ENCODE measurements at regions not wholly inside any gene's neighbourhood (a gene's known extent, or its start where the extent isn't known, plus 50 kb on each side); places are given as distances from the start of the nearest gene placed in this dataset.

DNA sequence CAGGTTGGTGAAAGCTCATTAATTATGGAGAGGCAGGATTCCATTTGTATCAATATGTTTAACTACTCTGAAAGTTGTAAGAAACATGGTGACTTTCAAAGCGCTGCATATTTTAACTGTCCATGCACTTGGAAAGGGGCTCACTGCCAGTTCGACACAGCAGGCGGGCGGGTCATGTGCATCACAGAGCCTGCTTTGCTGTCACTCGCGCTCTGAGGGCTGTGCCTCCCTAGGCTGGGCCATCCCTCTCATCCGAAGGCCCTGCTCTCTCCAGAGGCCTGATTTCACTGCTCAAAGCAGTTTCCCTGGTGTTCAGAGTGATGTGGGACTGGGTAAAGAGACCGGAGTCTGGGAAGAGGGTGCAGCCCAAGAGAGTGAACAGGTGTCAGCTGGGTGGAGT lies 422.0 kb upstream of the MON1B start:
- Histone ChIP-seq H3K9me3 (ENCODE audit: control insufficient read depth, low read length) (no peaks in the 10 kb centered on the region), H3K27ac (ENCODE audit: low read depth, low read length, severe bottlenecking) (no peak overlapping the region), H3K4me3 (ENCODE audit: extremely low read depth, insufficient read depth, low read length, poor library complexity, severe bottlenecking) (no peak overlapping the region), H3K4me1 (ENCODE audit: control insufficient read depth, insufficient read depth, low read length, poor library complexity, severe bottlenecking) (no peaks in the 10 kb centered on the region), H3K36me3 (ENCODE audit: control insufficient read depth, insufficient read depth, low read length) (no peaks in the 10 kb centered on the region)
- 85 to 100% methylated on average over 1 to 7 of the region's 8 CpGs for WGBS, 2 experiments (ENCODE audit: insufficient coverage in 2 of 2)

DNA sequence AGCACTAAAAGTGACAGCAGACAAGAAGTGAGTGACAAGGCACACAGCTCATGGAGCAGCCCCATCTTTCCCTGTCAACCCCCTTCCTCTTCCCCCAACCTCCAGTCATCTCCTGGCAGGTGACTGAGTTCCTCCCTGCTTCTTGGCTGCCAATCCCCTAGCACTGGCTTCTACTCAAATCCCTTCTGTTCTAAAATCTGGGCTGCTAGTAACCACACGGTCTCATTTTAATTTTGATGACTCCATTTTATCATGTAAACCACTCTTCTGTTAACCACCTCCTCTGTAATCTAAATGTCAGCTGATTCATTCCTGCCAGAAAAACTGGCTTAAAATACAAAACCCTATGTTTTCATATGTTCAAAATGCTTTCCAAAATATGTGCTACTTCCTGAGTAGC lies 419.8 kb upstream of the MON1B start:
- Histone ChIP-seq H3K36me3 (ENCODE audit: control insufficient read depth, insufficient read depth, low read length) (no peaks in the 10 kb centered on the region), H3K4me3 (ENCODE audit: extremely low read depth, insufficient read depth, low read length, poor library complexity, severe bottlenecking) (no peak overlapping the region), H3K4me1 (ENCODE audit: control insufficient read depth, insufficient read depth, low read length, poor library complexity, severe bottlenecking) (no peaks in the 10 kb centered on the region), H3K9me3 (ENCODE audit: control insufficient read depth, low read length) (no peaks in the 10 kb centered on the region), H3K27ac (ENCODE audit: low read depth, low read length, severe bottlenecking) (no peak overlapping the region)
- WGBS, 2 experiments (ENCODE audit: insufficient coverage in 2 of 2) = 64 to 88% methylated on average over 1 of the region's 1 CpG

DNA sequence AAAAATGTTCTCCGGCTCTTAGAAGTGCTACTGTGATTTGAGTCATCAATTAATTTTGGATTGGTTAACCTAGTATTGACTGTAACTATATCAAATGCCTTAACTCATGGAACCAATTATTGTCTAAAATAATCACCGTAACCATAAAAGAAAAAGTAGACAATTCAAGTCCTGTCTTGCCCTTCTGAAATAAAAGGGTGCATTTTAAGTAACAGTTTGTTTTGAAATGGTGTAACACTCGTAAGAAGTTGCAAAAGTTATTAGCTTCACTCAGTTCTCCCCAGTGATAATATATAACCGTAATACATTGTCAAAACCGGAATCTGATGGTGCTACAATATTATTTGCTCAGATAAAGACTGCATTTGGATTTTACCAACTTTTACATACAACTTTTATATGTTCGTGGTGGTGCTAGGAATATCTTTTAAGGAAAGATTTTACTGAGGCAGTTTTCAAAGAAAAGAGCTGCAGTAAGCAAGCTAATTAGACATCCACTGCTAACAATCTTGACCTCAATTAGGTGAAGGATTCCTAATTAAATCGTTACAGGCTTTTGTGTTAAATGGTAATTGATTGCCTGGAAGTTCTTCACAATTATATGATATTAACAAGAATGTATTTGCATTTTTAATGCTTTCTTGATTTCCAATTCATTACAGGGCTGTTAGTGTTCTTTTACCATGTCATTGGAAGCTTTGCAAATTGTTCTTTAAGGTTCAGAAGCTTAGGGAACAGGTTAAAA lies 413.1 kb upstream of the MON1B start:
- Histone ChIP-seq H3K36me3 (ENCODE audit: control insufficient read depth, insufficient read depth, low read length) (no peaks in the 10 kb centered on the region), H3K9me3 (ENCODE audit: control insufficient read depth, low read length) (no peaks in the 10 kb centered on the region), H3K27ac (ENCODE audit: low read depth, low read length, severe bottlenecking) (no peak overlapping the region), H3K4me1 (ENCODE audit: control insufficient read depth, insufficient read depth, low read length, poor library complexity, severe bottlenecking) (no peaks in the 10 kb centered on the region), H3K4me3 (ENCODE audit: extremely low read depth, insufficient read depth, low read length, poor library complexity, severe bottlenecking) (no peak overlapping the region)
- WGBS, 2 experiments (ENCODE audit: insufficient coverage in 2 of 2) = no CpG with 5 or more reads among the region's 7 CpGs

DNA sequence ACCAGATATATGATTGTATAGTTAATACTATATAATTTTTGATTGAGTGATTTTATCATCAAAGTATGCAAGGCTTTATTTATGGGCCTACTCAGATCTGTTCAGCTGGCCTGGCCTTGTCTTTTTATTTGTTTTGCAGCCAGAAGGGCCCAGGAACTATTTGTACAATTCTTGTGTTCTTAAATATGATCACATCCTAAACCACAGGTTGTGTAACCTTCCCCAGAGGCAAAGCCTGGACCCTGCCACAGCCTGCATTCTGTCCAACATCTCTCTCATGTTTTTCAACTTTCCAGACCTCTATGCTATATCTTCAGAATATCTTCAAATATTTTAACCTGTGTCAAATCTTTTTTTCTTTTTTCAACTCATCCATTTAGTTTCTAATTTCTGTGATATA lies 410.4 kb upstream of the MON1B start:
- no peaks in the 10 kb centered on the region for H3K4me1 ChIP-seq (ENCODE audit: control insufficient read depth, insufficient read depth, low read length, poor library complexity, severe bottlenecking)
- H3K9me3 ChIP-seq (ENCODE audit: control insufficient read depth, low read length) = no peaks in the 10 kb centered on the region
- no peaks in the 10 kb centered on the region for H3K36me3 ChIP-seq (ENCODE audit: control insufficient read depth, insufficient read depth, low read length)
- no peak overlapping the region for H3K27ac ChIP-seq (ENCODE audit: low read depth, low read length, severe bottlenecking)
- no peak overlapping the region for H3K4me3 ChIP-seq (ENCODE audit: extremely low read depth, insufficient read depth, low read length, poor library complexity, severe bottlenecking)

DNA sequence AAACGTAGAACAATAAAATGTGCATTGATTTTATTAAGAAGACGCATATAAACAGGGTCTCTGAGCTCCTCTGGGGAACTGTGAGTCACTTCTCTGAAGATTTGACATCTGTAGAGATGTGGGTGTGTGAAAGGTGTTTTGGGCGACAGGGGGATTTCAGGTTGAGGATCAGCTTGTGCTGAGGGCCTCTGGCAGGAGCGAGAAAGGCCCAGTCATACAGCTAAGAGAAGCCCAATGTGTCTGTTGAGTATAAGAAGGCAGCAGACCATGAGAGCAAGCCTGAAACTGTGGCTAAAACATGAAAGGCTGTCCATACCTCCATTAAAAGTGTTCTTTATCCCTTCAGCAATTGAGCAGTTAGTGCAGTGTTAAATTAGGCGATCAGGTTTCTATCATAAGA lies 406.5 kb upstream of the MON1B start:
- no peak overlapping the region for H3K27ac ChIP-seq (ENCODE audit: low read depth, low read length, severe bottlenecking)
- no peaks in the 10 kb centered on the region for H3K4me1 ChIP-seq (ENCODE audit: control insufficient read depth, insufficient read depth, low read length, poor library complexity, severe bottlenecking)
- H3K9me3 ChIP-seq (ENCODE audit: control insufficient read depth, low read length) = no peaks in the 10 kb centered on the region
- no peaks in the 10 kb centered on the region for H3K36me3 ChIP-seq (ENCODE audit: control insufficient read depth, insufficient read depth, low read length)
- WGBS, 2 experiments (ENCODE audit: insufficient coverage in 2 of 2) = 52 to 69% methylated on average over 4 to 5 of the region's 5 CpGs
- no peak overlapping the region for H3K4me3 ChIP-seq (ENCODE audit: extremely low read depth, insufficient read depth, low read length, poor library complexity, severe bottlenecking)

DNA sequence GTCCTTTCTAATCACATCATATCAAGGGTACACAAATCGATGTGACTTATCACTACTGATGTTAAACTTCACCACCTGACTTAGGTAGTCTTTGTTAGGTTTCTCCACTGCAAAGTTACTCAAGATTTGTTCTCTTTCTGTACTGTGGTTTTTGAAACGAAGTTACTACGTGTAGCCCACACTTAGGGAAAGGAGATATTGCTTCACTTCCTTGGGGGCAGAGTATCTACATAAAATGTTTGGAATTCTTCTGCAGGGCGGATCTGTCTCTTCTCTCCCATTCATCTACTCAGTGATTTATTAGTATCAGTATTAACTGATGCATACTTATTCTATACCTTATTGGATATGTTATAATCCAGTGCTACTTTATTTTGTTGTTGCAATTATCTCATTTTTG lies 403.6 kb upstream of the MON1B start:
- Histone ChIP-seq H3K27ac (ENCODE audit: low read depth, low read length, severe bottlenecking) (no peak overlapping the region), H3K36me3 (ENCODE audit: control insufficient read depth, insufficient read depth, low read length) (no peaks in the 10 kb centered on the region), H3K4me3 (ENCODE audit: extremely low read depth, insufficient read depth, low read length, poor library complexity, severe bottlenecking) (no peak overlapping the region), H3K4me1 (ENCODE audit: control insufficient read depth, insufficient read depth, low read length, poor library complexity, severe bottlenecking) (no peaks in the 10 kb centered on the region), H3K9me3 (ENCODE audit: control insufficient read depth, low read length) (no peaks in the 10 kb centered on the region)
- WGBS, 2 experiments (ENCODE audit: insufficient coverage in 2 of 2) = no CpG with 5 or more reads among the region's 4 CpGs

DNA sequence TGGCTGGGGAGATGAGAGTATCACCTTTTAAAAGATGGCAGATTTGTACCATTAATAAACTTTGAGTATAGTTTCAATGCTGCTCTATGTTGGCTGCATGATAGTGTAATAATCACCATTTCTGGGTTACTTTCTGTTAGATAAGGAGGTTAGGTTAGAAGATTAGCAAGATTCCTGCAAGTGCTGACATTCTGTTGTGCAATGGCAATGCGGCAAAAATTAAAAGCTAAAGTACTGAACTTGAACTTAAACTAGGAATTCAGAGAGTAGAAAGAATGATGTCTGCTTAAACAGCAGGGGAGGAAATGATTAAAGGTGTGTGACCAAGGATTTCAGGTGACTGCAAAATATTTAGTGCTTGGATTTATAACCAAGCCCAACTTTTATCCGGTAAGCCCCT lies 399.8 kb upstream of the MON1B start:
- Histone ChIP-seq H3K36me3 (ENCODE audit: control insufficient read depth, insufficient read depth, low read length) (no peaks in the 10 kb centered on the region), H3K4me1 (ENCODE audit: control insufficient read depth, insufficient read depth, low read length, poor library complexity, severe bottlenecking) (no peaks in the 10 kb centered on the region), H3K9me3 (ENCODE audit: control insufficient read depth, low read length) (no peaks in the 10 kb centered on the region), H3K27ac (ENCODE audit: low read depth, low read length, severe bottlenecking) (no peak overlapping the region), H3K4me3 (ENCODE audit: extremely low read depth, insufficient read depth, low read length, poor library complexity, severe bottlenecking) (no peak overlapping the region)
- 60 to 100% methylated on average over 1 of the region's 2 CpGs for WGBS, 2 experiments (ENCODE audit: insufficient coverage in 2 of 2)

DNA sequence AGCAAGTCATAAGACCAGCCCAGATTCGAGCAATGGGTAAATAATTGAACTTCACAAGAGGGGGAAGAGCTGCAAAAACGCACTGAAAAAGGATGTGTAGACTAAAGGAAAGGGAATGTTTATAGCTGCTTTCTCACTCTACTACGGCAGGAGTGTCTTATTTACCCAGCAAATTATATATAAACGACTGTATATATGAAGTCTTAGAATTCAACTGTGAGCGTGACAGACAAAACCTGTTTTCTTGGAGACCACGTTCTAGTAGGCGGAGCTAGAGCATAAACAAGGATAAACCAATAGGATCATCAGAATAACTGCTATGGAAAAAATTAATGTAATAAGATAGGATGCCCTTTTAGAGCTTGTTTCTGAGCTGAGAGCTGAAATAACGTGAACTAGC lies 394.6 kb upstream of the MON1B start:
- Histone ChIP-seq H3K9me3 (ENCODE audit: control insufficient read depth, low read length) (no peaks in the 10 kb centered on the region), H3K27ac (ENCODE audit: low read depth, low read length, severe bottlenecking) (no peak overlapping the region), H3K4me3 (ENCODE audit: extremely low read depth, insufficient read depth, low read length, poor library complexity, severe bottlenecking) (no peak overlapping the region), H3K4me1 (ENCODE audit: control insufficient read depth, insufficient read depth, low read length, poor library complexity, severe bottlenecking) (no peaks in the 10 kb centered on the region), H3K36me3 (ENCODE audit: control insufficient read depth, insufficient read depth, low read length) (no peaks in the 10 kb centered on the region)
- WGBS, 2 experiments (ENCODE audit: insufficient coverage in 2 of 2) = 85 to 100% methylated on average over 2 to 3 of the region's 8 CpGs

DNA sequence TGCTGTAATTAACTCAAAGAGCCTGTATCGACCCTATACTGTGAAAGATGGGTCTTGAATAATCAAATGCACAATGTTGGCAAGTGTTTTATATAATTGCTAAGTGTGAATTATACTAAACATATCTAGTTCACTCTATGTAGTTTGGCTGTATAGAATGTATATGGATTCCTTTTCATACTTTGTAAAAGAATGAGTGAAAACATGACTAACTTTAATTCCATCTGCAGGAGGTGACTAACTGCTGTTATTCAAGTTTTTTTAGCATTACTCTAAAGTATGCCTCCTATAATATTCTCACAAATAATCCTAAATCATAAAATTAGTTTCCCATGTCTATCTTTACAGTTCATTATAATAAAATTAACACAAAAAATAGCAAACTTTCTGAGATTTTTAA lies 394.0 kb upstream of the MON1B start:
- H3K9me3 ChIP-seq (ENCODE audit: control insufficient read depth, low read length) = no peaks in the 10 kb centered on the region
- H3K36me3 ChIP-seq (ENCODE audit: control insufficient read depth, insufficient read depth, low read length) = no peaks in the 10 kb centered on the region
- no CpG with 5 or more reads among the region's 1 CpG for WGBS, 2 experiments (ENCODE audit: insufficient coverage in 2 of 2)
- H3K4me3 ChIP-seq (ENCODE audit: extremely low read depth, insufficient read depth, low read length, poor library complexity, severe bottlenecking) = no peak overlapping the region
- no peaks in the 10 kb centered on the region for H3K4me1 ChIP-seq (ENCODE audit: control insufficient read depth, insufficient read depth, low read length, poor library complexity, severe bottlenecking)
- H3K27ac ChIP-seq (ENCODE audit: low read depth, low read length, severe bottlenecking) = no peak overlapping the region

DNA sequence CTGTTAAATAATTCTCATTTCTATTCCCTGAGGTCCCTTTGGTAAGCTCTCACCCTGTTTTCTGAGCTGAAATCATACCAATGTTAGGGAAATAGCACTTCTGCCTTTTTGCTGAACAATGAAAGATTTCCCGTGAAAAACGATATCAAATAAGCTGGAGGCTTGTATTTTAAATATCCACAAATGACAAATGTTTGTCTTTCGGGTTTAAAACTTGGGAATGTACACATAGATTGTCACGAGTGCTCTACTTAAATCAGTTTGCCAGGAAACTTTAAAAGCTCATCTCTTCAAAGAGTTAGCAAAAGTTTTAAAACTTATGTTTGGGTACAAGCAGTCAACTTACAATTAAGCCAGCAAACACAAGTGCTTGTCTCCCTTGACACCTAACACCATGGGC lies 393.5 kb upstream of the MON1B start:
- H3K9me3 ChIP-seq (ENCODE audit: control insufficient read depth, low read length) = no peaks in the 10 kb centered on the region
- no peaks in the 10 kb centered on the region for H3K36me3 ChIP-seq (ENCODE audit: control insufficient read depth, insufficient read depth, low read length)
- no peaks in the 10 kb centered on the region for H3K4me1 ChIP-seq (ENCODE audit: control insufficient read depth, insufficient read depth, low read length, poor library complexity, severe bottlenecking)
- 98% methylated on average over 4 of the region's 4 CpGs; no CpG with 5 or more reads in 1 of the 2 experiments for WGBS, 2 experiments (ENCODE audit: insufficient coverage in 2 of 2)
- no peak overlapping the region for H3K4me3 ChIP-seq (ENCODE audit: extremely low read depth, insufficient read depth, low read length, poor library complexity, severe bottlenecking)
- no peak overlapping the region for H3K27ac ChIP-seq (ENCODE audit: low read depth, low read length, severe bottlenecking)

DNA sequence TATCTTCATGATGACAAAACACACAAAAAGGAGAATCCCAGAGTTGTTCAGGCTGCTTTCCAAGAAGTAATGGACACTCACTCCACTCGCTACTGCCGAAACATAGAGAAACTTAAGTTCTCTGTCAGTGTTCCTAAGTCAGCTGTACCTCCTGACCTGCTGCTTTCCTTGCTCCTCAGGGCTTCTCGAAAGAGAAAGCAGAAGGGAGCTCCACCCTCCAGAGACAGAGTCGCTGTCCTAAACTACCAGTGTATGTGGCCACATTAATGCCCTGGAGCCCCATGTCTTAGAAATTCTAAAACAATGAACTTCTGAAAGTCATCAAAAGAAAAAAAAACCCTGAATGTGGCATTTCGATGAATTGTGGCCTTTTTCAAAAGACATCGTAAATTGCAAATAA lies 390.8 kb upstream of the MON1B start:
- Histone ChIP-seq H3K27ac (ENCODE audit: low read depth, low read length, severe bottlenecking) (no peak overlapping the region), H3K36me3 (ENCODE audit: control insufficient read depth, insufficient read depth, low read length) (no peaks in the 10 kb centered on the region), H3K4me3 (ENCODE audit: extremely low read depth, insufficient read depth, low read length, poor library complexity, severe bottlenecking) (no peak overlapping the region), H3K4me1 (ENCODE audit: control insufficient read depth, insufficient read depth, low read length, poor library complexity, severe bottlenecking) (peaks cover under 1% of the 10 kb centered on the region), H3K9me3 (ENCODE audit: control insufficient read depth, low read length) (no peaks in the 10 kb centered on the region)
- 85 to 95% methylated on average over 4 to 6 of the region's 6 CpGs for WGBS, 2 experiments (ENCODE audit: insufficient coverage in 2 of 2)
